GM18873 (cell line): ENCODE measurements at regions not wholly inside any gene's neighbourhood (a gene's known extent, or its start where the extent isn't known, plus 50 kb on each side); places are given as distances from the start of the nearest gene placed in this dataset.
A peak's percentile ranks its signal among the peaks of the same experiment; 100 is the strongest.
"Not testable (repeated sequence)": the region's sequence is repeated elsewhere in the genome, so short reads cannot be mapped to it uniquely, and the experiment has no call there.

Source experiments
- ATAC-seq: cut with Tn5 transposase; IDR thresholded peaks from one replicate; pipeline ENCODE4 v1.9.1; 2021; ENCODE audit warnings: mild to moderate bottlenecking, moderate library complexity, moderate number of reproducible peaks; ENCODE audit not compliant: unreplicated experiment, low FRiP score

DNA sequence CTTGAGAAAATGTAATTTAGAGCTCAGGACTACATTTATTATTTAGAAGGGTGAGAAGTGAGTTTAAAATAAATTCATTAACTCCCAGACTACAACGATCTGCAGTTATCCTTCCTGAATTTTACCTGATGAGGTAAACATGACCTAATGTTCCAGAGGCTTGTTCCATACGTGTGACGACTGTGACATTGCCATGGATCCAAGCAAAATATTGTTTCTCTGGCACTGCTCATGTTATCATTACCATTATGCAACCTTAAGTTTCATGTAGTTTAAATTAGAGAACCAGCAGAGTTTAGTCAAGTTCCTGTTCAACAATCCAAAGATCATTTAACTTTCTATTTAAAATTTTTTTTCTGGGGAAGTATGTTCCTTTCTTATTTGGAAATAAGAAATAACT, 279.6 kb downstream of the KLF5 start:
- ATAC-seq: no peak

DNA sequence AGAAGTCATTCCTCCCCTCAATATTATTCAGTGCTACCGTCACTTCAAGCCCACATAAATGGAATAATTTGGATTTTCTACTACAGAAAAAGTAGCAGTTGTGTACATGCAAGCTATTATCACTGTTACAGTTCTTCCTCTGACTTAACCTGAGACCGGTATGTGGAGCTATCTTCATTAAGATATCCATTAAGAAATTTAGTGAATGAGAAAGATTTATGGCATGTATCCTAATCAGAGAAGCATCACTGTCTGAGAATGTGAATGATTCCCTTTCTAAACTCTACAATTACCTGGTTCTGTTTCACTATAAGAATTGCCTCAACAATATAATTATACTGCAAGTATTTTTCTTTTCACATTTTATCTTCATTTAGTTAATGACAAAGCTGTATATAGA, 278.7 kb downstream of the KLF5 start:
- no peak for ATAC-seq

DNA sequence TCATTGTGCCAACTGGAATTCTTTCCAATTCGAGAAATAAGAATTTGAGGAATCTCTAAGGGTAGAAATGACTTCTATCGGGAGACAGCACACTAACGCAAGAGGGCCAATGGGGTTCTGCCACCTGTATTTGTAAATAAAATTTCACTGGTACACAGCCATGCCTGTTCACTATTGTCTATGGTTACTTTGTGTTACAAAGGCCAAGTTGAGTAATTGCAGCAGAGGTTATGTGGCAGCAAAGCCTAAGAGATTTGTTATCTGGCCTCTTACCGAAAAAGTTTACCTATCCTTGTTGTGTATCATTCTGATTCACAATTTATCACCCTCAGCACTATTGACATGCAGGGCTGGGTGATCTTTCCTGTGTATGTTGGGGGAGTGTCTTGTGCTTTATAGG, 278.0 kb downstream of the KLF5 start:
- ATAC-seq: no peak

DNA sequence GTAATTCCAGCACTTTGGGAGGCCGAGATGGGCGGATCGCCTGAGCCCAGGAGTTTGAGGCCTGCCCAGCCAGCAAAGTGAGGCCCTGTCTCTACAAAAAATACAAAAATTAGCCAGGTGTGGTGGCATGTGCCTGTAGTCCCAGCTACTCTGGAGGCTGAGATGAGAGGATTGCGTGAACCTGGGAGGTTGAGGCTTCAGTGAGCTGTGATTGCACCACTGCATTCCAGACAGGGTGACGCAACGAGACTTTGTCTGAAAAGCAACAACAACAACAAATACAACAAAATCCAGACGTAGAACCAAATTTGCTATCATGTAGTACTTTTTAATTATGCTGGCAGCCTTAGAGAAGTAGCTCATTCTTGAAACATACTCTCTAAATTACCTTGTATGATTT, 277.1 kb downstream of the KLF5 start:
- ATAC-seq: no peak

DNA sequence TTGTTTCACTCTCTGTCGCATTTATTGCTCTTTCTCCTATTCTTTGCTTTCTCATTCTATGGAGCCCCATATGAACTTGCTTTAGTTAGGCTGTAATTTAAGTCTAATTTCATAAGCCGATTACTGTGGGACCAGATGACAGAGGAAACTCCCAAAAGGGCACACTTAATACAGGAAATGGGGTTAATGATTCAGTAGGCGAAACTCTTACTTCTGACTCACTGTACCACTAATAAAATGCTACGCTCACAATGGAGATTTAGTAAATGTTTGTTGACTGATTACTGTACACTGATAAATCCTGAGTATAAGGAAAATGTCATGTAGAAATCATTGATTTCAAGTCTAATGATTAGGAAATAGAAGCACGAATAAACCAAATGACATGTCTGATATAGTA, 276.4 kb downstream of the KLF5 start:
- peak; percentile 100 for ATAC-seq

DNA sequence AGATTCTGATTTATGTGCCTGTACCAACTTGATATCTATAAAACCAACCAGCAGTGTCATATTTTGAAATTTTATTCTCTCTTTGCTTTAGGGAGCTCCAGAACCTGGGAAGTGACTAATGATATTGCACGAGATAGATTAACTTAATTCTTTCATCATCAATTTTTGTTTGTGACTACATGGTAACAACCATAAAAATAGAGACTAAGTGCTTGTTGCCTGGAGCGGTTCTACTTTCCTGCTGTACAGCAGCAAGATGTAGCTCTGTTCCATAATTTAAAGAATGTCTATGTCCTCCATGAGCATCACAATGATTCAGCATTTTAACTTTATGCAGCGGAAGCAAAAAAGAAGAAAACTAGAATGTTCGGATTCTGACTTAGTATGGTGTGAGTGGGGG, 275.6 kb downstream of the KLF5 start:
- no peak for ATAC-seq

DNA sequence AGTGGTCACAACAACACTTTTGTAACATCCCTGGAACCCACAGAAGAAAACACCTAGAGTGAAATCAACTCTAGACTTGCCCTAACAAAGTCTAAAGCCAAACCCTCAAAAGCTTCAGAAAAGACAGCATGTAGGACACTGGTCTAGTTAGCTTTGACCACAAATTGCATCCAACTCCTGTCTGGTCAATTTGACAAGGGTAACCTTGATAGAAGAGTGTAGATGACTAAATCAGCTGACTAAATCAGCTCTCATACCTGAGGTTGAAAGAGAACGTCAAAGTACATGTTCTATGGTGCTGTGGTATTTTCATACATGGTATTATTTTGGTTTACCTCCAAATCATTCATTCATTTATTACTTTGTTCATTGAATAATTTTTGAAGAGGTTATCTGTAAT, 272.8 kb downstream of the KLF5 start:
- ATAC-seq: no peak

DNA sequence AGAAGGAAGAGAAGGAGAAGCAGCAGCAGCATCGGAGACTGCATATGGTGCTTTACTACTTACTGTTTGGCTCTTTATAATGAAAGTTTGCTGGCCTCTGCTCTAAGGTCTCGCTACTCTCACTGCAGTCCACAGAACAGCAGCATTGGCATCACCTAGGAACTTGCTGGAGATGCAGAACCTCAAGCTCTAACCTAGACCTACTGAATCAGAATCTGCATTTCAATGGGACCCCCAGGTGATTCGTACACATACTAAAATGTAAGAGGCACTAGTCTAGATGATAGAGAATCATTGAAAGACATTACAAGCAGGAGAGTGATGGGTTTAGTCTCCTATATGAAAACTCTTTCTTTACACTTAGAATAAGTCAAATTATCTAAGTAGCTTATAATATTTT, 270.6 kb downstream of the KLF5 start:
- no peak for ATAC-seq

DNA sequence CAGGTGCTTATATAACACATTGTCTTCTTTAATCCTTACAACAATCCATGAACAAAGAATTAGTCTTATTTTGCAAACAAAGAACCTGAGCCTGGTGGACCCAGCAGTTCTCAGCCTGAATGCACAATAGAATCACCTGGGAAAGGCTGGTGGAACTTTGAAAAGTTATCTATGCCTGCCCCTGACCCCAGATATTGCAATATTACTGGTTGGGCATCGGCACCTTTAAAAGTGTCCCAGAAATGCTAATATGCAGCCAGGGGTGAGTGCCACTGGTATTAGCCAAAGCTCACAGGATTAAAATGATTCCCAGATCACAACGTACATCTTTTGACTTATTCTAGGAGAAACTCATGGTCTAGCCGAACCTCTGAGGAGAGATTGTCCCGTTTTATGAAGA, 268.8 kb downstream of the KLF5 start:
- ATAC-seq: no peak

DNA sequence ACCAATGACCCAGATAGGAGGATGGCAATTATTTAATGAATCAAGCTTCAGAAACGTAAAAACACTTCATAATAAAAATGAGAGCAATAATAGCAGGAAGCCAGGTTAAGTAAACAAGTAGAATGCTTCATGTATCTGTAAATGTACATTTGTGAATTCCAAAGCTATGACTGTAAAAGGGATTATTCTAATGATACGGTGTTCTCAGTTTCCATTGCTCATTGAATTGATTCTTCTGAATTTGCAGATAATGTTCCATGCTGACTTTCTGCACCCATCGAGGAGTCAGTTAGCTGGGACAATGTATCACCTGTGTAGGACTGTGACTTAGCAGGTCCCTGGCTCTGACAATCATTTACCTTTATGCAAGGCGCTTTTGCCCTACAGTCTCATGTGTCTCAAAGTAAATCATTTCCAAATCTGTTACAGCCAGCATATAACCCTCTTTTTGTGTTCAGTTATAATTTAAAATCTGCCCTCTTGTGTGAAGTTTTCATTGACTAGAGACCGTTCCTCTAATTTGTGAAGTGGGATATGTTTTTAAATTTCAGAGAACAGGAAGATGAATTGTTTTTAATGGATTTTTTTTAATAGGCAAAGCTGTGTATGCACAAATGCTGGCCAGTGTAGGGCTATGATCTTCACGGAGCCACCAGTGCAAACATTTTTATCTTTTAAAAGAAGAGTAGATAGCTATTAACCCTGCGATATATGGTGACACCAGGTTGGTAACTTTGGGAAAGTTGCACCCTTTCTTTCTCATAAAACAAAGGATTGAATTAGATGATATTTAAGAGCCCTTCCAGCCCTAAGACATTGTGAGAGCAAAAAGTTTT, 267.1 kb downstream of the KLF5 start:
- peak; percentile 83 for ATAC-seq

DNA sequence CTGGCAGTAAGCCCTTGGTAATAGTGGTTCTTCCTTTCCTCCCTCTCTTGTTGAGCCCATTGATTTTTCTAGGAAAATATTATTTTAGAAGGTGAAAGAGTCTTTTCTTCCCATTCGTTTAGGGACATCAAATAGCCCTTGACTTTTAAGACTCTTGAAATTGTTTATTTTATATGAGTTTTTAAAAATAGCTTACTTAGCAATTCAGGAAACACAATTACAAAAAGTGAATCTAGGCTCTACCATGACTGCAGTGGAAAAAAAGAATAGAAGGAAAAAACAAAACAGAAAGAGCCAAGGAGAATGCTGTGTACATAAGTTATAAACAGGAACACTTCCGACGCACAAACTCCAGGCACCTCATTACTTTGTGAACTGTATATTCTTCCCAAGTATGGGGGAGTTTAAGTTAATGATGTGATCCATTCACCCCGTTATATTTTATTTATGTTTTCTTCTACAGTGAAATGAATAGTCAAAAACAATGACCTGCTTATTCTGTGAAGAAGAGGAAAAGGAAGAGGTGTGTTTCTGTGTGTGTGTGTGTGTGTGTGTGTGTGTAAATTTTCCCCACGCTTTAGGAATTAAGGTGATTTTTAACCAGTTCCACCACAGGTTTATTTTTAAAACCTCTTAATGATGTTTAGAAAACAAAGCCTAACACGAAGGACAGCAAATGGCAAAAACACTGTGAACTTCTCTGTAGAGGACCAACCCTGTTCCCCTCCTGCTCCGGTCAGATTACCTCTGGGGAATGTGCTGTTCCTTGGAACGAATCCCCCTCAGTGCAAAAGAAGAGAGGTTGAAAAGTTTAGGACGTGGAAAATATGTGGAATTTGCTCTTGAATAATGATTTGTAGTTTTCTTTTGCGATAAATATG, 266.3 kb downstream of the KLF5 start:
- no peak for ATAC-seq

DNA sequence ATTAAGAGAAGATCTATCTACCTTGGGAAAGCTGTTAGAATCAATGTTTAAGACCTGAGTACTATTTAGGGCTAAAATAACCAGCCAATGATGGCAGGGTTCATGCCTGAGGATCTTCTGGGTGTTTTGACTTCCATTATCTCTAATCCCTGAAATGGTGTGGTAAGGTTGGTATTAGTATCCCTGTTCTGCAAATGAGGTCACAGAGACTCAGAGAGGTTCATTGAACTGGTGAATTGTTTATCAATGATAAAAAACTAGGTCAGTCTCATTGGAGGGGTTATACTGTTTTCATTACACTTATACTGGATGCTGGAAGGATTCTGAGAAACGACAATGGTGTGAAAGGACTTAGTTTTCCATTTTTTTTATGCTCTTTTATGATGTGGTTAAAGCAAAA, 264.8 kb downstream of the KLF5 start:
- ATAC-seq: no peak

DNA sequence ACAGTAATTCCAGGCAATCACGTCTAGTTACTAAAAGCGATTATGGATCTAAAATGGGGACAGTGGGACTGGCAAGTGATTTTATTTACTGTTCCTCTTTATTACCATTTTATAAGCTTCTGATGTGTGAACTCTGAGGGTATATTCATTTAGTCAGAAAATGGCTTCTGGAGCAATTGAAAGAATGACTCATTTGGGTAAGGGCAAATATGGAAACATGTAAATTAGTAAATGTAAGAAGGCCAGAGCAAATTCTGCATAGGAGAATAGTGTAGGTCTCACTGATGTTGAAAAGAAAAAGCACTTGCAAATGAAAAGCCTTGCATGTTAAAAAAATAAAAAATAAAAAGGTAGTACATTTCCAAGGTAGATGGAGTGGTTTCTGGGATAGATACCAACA, 262.2 kb downstream of the KLF5 start:
- ATAC-seq: no peak

DNA sequence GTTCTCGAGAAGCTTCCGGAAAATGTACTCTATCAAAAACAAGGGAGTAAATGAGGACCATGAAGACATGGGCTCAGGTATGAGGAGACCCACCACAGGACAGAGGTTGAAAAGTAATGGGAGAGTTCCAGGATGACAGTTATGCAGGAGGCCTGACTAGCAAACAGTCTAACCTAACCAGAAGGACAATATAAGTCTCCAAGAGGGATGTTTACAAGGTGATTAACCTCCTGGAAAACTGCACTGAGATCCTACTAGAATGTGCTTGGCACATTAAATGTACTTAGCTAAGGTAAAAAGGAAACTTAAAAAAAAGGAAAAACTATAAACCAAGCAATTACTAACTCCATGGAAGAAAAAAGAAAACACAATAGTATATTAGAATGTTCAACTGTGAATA, 258.3 kb downstream of the KLF5 start:
- ATAC-seq: no peak

DNA sequence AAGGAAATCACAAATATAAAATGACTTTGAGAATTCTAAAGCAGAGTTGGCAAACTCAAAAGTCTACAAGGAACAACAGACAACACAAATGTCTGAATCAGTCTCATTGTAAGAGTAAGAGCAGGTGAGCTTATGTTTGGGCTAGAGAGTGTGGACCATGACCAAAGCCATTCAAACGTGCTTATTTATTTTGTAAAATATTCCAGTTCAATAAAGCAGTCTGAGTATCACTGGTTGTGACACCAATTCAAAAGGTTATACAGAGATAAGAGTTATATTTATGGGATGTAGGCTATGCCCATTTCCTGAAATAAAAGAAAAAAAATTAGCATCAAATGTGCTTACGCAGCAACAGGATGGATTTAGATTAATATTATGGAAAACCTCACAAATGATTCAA, 251.6 kb downstream of the KLF5 start:
- no peak for ATAC-seq

DNA sequence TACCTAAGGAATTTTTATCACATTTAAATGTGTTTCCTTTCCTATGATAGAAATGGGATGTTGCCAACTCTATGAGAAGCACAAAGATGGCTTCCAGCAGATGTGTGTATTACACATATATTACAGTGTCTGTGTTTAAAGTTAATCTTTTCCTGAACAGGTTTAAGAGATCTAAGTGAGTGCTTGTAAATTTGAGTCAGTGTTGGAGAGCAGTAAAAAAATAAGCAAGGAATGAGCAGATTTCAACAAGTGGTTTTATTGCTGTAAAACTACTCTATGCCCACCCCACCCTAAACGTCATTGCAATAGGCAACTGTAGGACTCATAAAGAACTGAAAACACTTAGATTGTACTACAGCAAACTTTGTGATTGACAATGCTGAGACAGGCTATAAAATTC, 248.7 kb downstream of the KLF5 start:
- ATAC-seq: no peak

DNA sequence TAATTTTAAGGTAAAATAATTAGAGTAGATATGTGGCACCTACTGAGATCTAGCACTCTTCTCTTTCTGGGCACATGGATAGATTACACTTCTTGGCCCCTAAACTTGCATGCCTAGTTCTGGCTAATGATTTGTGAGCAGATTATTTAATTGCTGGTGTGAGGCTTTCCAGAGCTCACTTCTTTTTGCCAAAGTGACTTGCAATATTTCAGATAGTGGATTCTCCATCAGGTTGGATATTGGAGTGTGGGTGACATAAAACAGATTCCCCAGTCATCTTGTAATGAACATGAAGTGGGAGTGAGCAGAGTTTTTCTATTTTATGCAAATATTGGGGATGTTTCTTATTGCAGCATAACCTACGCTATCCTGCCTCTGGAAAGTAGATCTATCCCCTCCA, 247.9 kb downstream of the KLF5 start:
- no peak for ATAC-seq

DNA sequence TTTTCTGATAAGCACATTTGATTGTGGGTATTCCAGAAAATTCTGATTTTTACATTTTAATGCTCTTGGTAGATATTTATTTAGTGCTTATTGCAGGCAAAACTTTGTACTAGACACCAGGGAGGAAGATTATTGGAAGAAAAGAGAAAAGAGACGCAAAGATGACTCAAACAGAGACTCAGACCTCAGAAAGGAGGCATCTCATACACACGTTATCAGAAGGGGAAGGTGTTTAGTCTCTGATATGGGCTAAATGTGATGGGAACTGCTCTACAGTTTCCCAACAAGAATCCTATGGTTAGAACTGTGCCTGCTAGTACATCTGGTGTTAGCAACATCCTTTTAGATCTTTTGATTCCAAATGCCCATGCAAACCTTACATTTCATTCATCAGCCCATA, 245.6 kb downstream of the KLF5 start:
- no peak for ATAC-seq

DNA sequence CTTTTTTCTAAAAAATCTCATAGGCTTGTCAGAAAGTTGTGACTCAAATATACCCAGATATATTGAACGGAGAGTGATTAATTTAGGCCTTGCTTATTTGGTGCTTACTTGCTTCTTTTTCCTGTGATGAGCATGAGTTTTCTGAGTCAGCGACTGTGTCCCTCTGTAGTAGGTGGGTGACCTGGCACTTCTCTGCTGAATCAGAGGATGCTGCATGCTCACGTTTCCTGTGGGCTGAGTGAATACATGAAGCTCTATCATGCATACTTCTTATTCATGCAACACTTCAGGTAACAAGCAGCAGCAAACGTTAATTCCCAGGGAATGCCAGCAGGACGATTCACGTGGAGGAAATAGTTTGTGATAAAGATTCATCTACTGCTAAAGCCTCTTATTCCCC, 245.0 kb downstream of the KLF5 start:
- ATAC-seq: no peak

DNA sequence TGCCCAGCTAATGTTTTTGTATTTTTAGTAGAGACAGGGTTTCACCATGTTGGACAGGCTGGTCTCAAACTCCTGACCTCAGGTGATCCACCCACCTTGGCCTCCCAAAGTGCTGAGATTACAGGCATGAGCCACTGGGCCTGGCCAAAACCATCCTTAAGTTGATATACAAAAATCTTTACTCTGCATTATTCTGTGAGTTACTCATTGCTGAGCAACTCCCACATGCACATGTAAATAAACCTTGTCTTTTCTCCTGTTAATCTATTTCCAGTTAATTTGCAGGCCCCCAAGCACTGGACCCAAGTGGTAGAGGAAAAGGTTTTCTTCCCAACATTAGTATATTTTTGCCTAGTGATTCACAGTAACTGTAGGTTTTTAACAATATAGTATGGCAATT, 242.8 kb downstream of the KLF5 start:
- not testable (repeated sequence) for ATAC-seq

DNA sequence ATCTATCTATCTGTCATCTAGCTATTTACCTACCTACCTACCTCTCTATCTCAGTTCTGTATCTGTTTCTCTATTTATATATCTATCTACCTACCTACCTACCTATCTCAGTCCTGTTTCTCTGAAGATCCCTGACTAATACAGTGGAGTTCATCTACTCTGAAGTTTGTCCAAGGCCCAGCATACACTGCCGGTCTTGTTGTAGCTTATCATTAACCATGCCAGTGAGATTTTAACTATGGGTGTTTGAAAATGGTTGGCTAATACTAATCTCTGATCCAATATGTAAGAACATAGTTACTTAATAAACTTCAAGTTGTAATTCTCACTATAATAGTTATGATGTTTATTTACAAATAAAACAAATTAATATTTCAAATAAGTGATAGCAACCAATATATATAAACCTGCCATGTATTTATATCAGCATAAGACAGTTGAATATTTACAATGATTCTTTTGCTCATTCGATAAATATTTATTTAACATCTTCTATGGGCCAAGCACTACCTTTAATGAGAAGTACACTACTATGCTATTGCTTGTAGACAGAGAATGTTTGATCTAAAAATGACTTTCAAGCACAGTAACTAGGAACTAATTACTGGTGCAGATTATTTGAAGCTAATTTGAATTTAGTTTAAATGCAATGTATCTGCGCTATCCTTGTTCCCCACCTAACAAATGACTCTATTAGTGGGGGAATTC, 242.1 kb downstream of the KLF5 start:
- ATAC-seq: no peak
